HepG2 (cell line): ENCODE measurements at regions not wholly inside any gene's neighbourhood (a gene's known extent, or its start where the extent isn't known, plus 50 kb on each side); places are given as distances from the start of the nearest gene placed in this dataset.

Experiments
- ADNP ChIP-seq: sonication (generic); formaldehyde crosslinking; IDR thresholded peaks from 2 replicates; pipeline ENCODE4 v1.4.0; 2020; ENCODE audit warnings: missing genetic modification reagents
- KDM2A ChIP-seq: sonication (generic); formaldehyde crosslinking; IDR thresholded peaks from 2 replicates; pipeline ENCODE4 v1.4.0; 2020; ENCODE audit warnings: low read depth, missing genetic modification reagents, borderline replicate concordance
- KLF9 ChIP-seq: IDR thresholded peaks from 2 replicates; pipeline ENCODE4 v1.6.1; 2016; ENCODE audit warnings: low read depth
- KMT2A ChIP-seq: sonication (generic); formaldehyde crosslinking; IDR thresholded peaks from 2 replicates; pipeline ENCODE4 v1.4.0; 2020; ENCODE audit warnings: missing genetic modification reagents
- MTERF4 ChIP-seq: sonication (generic); formaldehyde crosslinking; IDR thresholded peaks from 2 replicates; pipeline ENCODE4 v1.8.0; 2023; ENCODE audit warnings: mild to moderate bottlenecking, missing genetic modification reagents
- NFYC ChIP-seq: IDR thresholded peaks from 2 replicates; pipeline ENCODE4 v1.6.1; 2016; ENCODE audit warnings: missing genetic modification reagents, missing compliant biosample characterization
- PHB2 ChIP-seq: fragments of 450-650 bp; IDR thresholded peaks from 2 replicates; pipeline ENCODE4 v1.6.1; 2018; ENCODE audit not compliant: partially characterized antibody
- PRDM10 ChIP-seq: sonication (generic); formaldehyde crosslinking; IDR thresholded peaks from 2 replicates; pipeline ENCODE4 v1.4.0; 2020; ENCODE audit warnings: low read depth, missing genetic modification reagents
- PRDM15 ChIP-seq: sonication (generic); formaldehyde crosslinking; IDR thresholded peaks from 2 replicates; pipeline ENCODE4 v1.4.0; 2020; ENCODE audit warnings: missing genetic modification reagents
- TMF1 ChIP-seq: sonication (generic); formaldehyde crosslinking; IDR thresholded peaks from 2 replicates; pipeline ENCODE4 v1.8.1; 2022; ENCODE audit warnings: low read depth, missing genetic modification reagents
- ZBTB7B ChIP-seq: sonication (generic); formaldehyde crosslinking; IDR thresholded peaks from 2 replicates; pipeline ENCODE4 v1.4.0; 2020; ENCODE audit warnings: missing genetic modification reagents
- ZFP91 ChIP-seq: sonication (generic); formaldehyde crosslinking; IDR thresholded peaks from 2 replicates; pipeline ENCODE4 v1.9.0; 2022; ENCODE audit warnings: missing genetic modification reagents, mild to moderate bottlenecking, borderline replicate concordance
- ZNF24 ChIP-seq: fragments of 450-650 bp; IDR thresholded peaks from 2 replicates; pipeline ENCODE4 v1.6.1; 2017; ENCODE audit warnings: antibody characterized with exemption, mild to moderate bottlenecking
- ZNF253 ChIP-seq: sonication (generic); formaldehyde crosslinking; IDR thresholded peaks from 2 replicates; pipeline ENCODE4 v1.8.0; 2022; ENCODE audit warnings: mild to moderate bottlenecking, missing genetic modification reagents, borderline replicate concordance
- ZNF543 ChIP-seq: sonication (generic); formaldehyde crosslinking; IDR thresholded peaks from 2 replicates; pipeline ENCODE4 v1.4.0; 2020; ENCODE audit warnings: mild to moderate bottlenecking, missing genetic modification reagents
- ZNF580 ChIP-seq: IDR thresholded peaks from 2 replicates; pipeline ENCODE4 v1.6.1; 2016; ENCODE audit warnings: low read depth, borderline replicate concordance
- ZNF616 ChIP-seq: sonication (generic); formaldehyde crosslinking; IDR thresholded peaks from 2 replicates; pipeline ENCODE4 v1.5.0; 2020; ENCODE audit warnings: low read depth, mild to moderate bottlenecking, missing genetic modification reagents
- ZNF773 ChIP-seq: sonication (generic); formaldehyde crosslinking; IDR thresholded peaks from 2 replicates; pipeline ENCODE4 v1.4.0; 2020; ENCODE audit warnings: missing genetic modification reagents, borderline replicate concordance
- ZNF839 ChIP-seq: sonication (generic); formaldehyde crosslinking; IDR thresholded peaks from 2 replicates; pipeline ENCODE4 v1.4.0; 2020; ENCODE audit warnings: missing genetic modification reagents, mild to moderate bottlenecking, borderline replicate concordance
- ZNF850 ChIP-seq: sonication (generic); formaldehyde crosslinking; conservative IDR thresholded peaks from 2 replicates; pipeline ENCODE4 v1.9.0; 2021; ENCODE audit warnings: mild to moderate bottlenecking, missing genetic modification reagents

DNA sequence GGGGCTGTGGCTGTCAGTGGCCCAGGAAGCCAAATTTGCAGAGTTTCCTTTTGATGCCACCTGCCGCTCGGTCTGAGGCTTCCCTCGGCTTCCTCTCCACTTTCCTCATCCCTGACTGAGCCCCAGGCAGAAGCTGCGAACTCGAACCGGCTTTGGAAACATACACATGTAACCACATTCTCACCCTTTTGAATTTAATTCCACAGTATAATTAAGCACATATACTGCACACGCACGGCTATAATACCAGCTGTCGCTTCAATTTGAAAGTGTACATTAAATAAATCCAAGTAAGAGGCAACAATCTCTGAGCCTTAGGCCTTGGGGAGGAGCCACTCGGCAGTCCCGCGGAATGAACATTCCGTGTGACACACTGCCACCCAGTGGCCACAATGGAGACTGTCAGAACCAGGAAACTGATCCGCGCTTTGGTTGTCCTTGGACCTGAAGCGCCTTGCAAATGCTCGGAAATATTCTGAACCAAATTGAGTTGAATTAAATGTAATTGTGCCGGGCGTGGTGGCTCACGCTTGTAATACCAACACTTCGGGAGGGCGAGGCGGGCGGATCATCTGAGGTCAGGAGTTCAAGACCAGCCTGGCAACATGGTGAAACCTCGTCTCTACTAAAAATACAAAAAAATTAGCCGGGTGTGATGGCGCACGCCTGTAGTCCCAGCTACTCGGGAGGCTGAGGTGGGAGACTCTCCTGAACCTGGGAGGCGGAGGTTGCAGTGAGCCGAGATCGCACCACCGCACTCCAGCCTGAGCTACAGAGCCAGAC, 117.9 kb upstream of the TMPO start (continued):
- TF ChIP-seq ZNF580 (0 out of 2 replicates have a peak, but pooled peaks have one; percentile 65), ZFP91 (CRISPR knock-in tag) (no peak), MTERF4 (CRISPR knock-in tag) (no peak), ZNF850 (CRISPR knock-in tag) (no peak), ZNF773 (CRISPR knock-in tag) (no peak), ZNF24 (no peak), PRDM15 (CRISPR knock-in tag) (no peak), KDM2A (peak; percentile 89), KLF9 (no peak), KMT2A (CRISPR knock-in tag) (no peak), ZBTB7B (no peak), ADNP (CRISPR knock-in tag) (no peak), ZNF543 (CRISPR knock-in tag) (no peak), ZNF839 (CRISPR knock-in tag) (no peak), ZNF253 (CRISPR knock-in tag) (no peak), PHB2 (no peak), TMF1 (CRISPR knock-in tag) (no peak), ZNF616 (no peak), NFYC (CRISPR knock-in tag) (no peak), PRDM10 (CRISPR knock-in tag) (no peak)
